ENCODE measurements at regions not wholly inside any gene's neighbourhood (a gene's known extent, or its start where the extent isn't known, plus 50 kb on each side); places are given as distances from the start of the nearest gene placed in this dataset.

GRCh38 chr16:52141871-52142270 is 405.1 kb downstream of the TOX3 start:
- intact Hi-C loops (cut with DNase I, micrococcal nuclease) = no loop called here
- no peak for ATAC-seq (ENCODE audit: poor library complexity)

GRCh38 chr16:52128361-52128760 is 418.6 kb downstream of the TOX3 start:
- no peaks in the 10 kb centered on the region for H3K36me3 ChIP-seq (ENCODE audit: insufficient read depth, low read length)
- no peak overlapping the region for H3K27ac ChIP-seq (ENCODE audit: low read depth in 1 of 2, low read length in 2 of 2)
- no peak for TF ChIP-seq CTCF (IDR thresholded peaks at IDR 0.05)
- no peaks in the 10 kb centered on the region for H3K9me3 ChIP-seq (ENCODE audit: control insufficient read depth in 1 of 2, insufficient read depth in 1 of 2, low read length in 2 of 2)
- intact Hi-C loops (cut with DNase I, micrococcal nuclease) = no loop called here
- ChIA-PET CTCF (interaction anchor here (2.2 kb wide), 1 partner anchor 8 kb away, joined by 5 read pairs; no protein-coding TSS in a partner anchor), POLR2A (no interaction called here)
- Mint-ChIP-seq H3K27me3 (no peaks in the 10 kb centered on the region), H3K4me3 (no peak overlapping the region), H3K36me3 (ENCODE audit: low read depth) (no peaks in the 10 kb centered on the region), H3K9me3 (peaks cover 11% of the 10 kb centered on the region), H3K4me1 (ENCODE audit: low read depth) (no peaks in the 10 kb centered on the region), H3K27ac (no peak overlapping the region)
- DNase-seq (no peak), ATAC-seq (ENCODE audit: poor library complexity) (no peak)
- H3K4me1 ChIP-seq (ENCODE audit: insufficient read depth, low read length) = no peaks in the 10 kb centered on the region
- H3K4me3 ChIP-seq (ENCODE audit: low read length) = no peak overlapping the region
- H3K27me3 ChIP-seq (ENCODE audit: control insufficient read depth in 1 of 2, insufficient read depth in 2 of 2, low read length in 2 of 2) = no peaks in the 10 kb centered on the region

More at GRCh38 chr16:52141871-52142270, 405.1 kb downstream of the TOX3 start:
- Mint-ChIP-seq H3K36me3 (ENCODE audit: low read depth) (no peaks in the 10 kb centered on the region), H3K27ac (no peak overlapping the region), H3K9me3 (no peaks in the 10 kb centered on the region), H3K4me1 (ENCODE audit: low read depth) (no peaks in the 10 kb centered on the region), H3K27me3 (no peaks in the 10 kb centered on the region), H3K4me3 (no peak overlapping the region)
- DNase-seq = no peak
- H3K36me3 ChIP-seq (ENCODE audit: insufficient read depth, low read length) = no peaks in the 10 kb centered on the region
- CTCF ChIA-PET = no interaction called here
- POLR2A ChIA-PET = no interaction called here
- no peak overlapping the region for H3K27ac ChIP-seq (ENCODE audit: low read depth in 1 of 2, low read length in 2 of 2)
- H3K27me3 ChIP-seq (ENCODE audit: control insufficient read depth in 1 of 2, insufficient read depth in 2 of 2, low read length in 2 of 2) = no peaks in the 10 kb centered on the region
- no peaks in the 10 kb centered on the region for H3K4me1 ChIP-seq (ENCODE audit: insufficient read depth, low read length)
- no peak for TF ChIP-seq CTCF (IDR thresholded peaks at IDR 0.05)
- no peaks in the 10 kb centered on the region for H3K9me3 ChIP-seq (ENCODE audit: control insufficient read depth in 1 of 2, insufficient read depth in 1 of 2, low read length in 2 of 2)
- no peak overlapping the region for H3K4me3 ChIP-seq (ENCODE audit: low read length)

GRCh38 chr16:52123842-52124241 is 423.1 kb downstream of the TOX3 start:
- Histone ChIP-seq H3K9me3 (ENCODE audit: control insufficient read depth in 1 of 2, insufficient read depth in 1 of 2, low read length in 2 of 2) (peaks cover 4% of the 10 kb centered on the region in 2 experiments), H3K27ac (ENCODE audit: low read depth in 1 of 2, low read length in 2 of 2) (no peak overlapping the region), H3K4me3 (ENCODE audit: low read length) (no peak overlapping the region), H3K4me1 (ENCODE audit: insufficient read depth, low read length) (no peaks in the 10 kb centered on the region), H3K36me3 (ENCODE audit: insufficient read depth, low read length) (no peaks in the 10 kb centered on the region), H3K27me3 (ENCODE audit: control insufficient read depth in 1 of 2, insufficient read depth in 2 of 2, low read length in 2 of 2) (no peaks in the 10 kb centered on the region)
- ChIA-PET CTCF (no interaction called here), POLR2A (no interaction called here)
- TF ChIP-seq CTCF (IDR thresholded peaks at IDR 0.05) = no peak
- Mint-ChIP-seq H3K9me3 (peaks cover 19% of the 10 kb centered on the region), H3K27me3 (no peaks in the 10 kb centered on the region), H3K4me1 (ENCODE audit: low read depth) (no peaks in the 10 kb centered on the region), H3K36me3 (ENCODE audit: low read depth) (no peaks in the 10 kb centered on the region), H3K4me3 (no peak overlapping the region), H3K27ac (no peak overlapping the region)
- DNase-seq (no peak), ATAC-seq (ENCODE audit: poor library complexity) (no peak)
- intact Hi-C loops (cut with DNase I, micrococcal nuclease) = no loop called here
